Activated CD8-positive, alpha-beta memory T cell treated with anti-CD3 and anti-CD28 coated beads, Interleukin-2, amount 10 ng/mL, durations not matched to agents 7 days and 5 days (primary cell): ENCODE measurements at regions not wholly inside any gene's neighbourhood (a gene's known extent, or its start where the extent isn't known, plus 50 kb on each side); places are given as distances from the start of the nearest gene placed in this dataset.

Experiments used
- ATAC-seq: fragments of 150-1000 bp; cut with Tn5 transposase; one replicate; pipeline ENCODE4 v1.10.0; 2021; ENCODE audit warnings: moderate library complexity
- CTCF ChIA-PET: fragments of 350-600 bp; sonication (Branson Sonifier 250); formaldehyde crosslinking; loops from one replicate; lab custom pipeline; 2021; ENCODE audit warnings: antibody characterized with exemption; lab: Charles Lee
- DNase-seq: peaks from one replicate; pipeline ENCODE4 v3.0.0-alpha.2; 2020
- H3K27ac Mint-ChIP-seq: one replicate; pipeline ENCODE4 v1.8.0; 2021; ENCODE audit warnings: mild to moderate bottlenecking, mixed read lengths
- H3K27me3 Mint-ChIP-seq: one replicate; pipeline ENCODE4 v1.8.0; 2021; ENCODE audit warnings: mixed read lengths
- H3K36me3 Mint-ChIP-seq: one replicate; pipeline ENCODE4 v1.8.0; 2021; ENCODE audit warnings: mild to moderate bottlenecking, mixed read lengths
- H3K4me1 Mint-ChIP-seq: one replicate; pipeline ENCODE4 v1.8.0; 2021; ENCODE audit warnings: mixed read lengths
- H3K4me3 Mint-ChIP-seq: one replicate; pipeline ENCODE4 v1.8.0; 2021; ENCODE audit warnings: mild to moderate bottlenecking, moderate library complexity, mixed read lengths
- H3K9me3 Mint-ChIP-seq: one replicate; pipeline ENCODE4 v1.8.0; 2022; ENCODE audit warnings: low read depth, mixed read lengths

- Mint-ChIP-seq H3K27me3 (no peaks in the 10 kb centered on the region), H3K4me1 (no peaks in the 10 kb centered on the region), H3K36me3 (no peaks in the 10 kb centered on the region), H3K4me3 (no peak overlapping the region), H3K9me3 (no peaks in the 10 kb centered on the region), H3K27ac (no peak overlapping the region)
- ATAC-seq (no peak), DNase-seq (no peak)
- CTCF ChIA-PET: no interaction called here
Observed at GRCh38 chr10:59000162-59000825, 176.1 kb upstream of the PHYHIPL start.

DNA sequence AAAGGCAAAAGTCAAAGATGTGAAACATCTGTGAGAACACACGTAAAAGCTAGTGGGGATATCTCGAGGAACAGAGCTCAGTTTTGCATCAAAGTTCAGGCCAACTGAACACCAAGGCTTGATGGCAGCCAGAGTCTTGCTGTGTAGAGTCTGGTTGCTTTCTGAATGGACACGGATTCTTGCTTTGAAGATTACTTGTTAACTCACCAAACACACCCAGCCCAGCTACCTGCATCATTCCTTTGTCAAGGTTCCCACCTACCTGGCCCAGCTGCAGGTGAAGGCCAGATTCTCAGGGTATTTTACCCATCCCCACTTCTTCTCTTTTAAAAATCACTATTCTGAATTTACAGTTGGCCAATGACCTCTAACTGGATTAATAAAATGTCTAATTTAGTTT is 174.4 kb upstream of the PHYHIPL start:
- no peaks in the 10 kb centered on the region for H3K9me3 Mint-ChIP-seq
- no peaks in the 10 kb centered on the region for H3K36me3 Mint-ChIP-seq
- H3K4me1 Mint-ChIP-seq: no peaks in the 10 kb centered on the region
- no peaks in the 10 kb centered on the region for H3K27me3 Mint-ChIP-seq
- DNase-seq (no peak), ATAC-seq (no peak)
- no peak overlapping the region for H3K27ac Mint-ChIP-seq
- CTCF ChIA-PET: no interaction called here
- no peak overlapping the region for H3K4me3 Mint-ChIP-seq

DNA sequence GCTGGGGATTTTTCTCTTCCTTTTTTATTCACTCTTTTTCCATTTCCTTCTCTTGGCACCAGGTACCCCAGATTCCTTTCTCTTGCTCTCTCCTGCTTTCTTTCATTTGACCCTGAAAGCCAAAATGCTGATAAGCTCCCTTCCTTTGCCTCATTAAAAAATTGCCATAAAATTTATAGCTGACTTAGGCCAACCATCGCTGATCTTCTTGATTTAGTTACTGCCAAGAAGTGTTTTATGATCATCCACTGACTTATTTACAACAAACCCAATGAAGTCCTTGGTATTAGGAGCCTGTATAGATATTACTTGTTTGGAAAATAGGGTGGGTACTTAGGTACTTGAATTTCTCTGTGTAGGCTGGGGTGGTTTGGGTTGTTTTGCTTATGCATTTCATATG is 173.2 kb upstream of the PHYHIPL start:
- CTCF ChIA-PET: no interaction called here
- no peak for DNase-seq
- Mint-ChIP-seq H3K36me3 (no peaks in the 10 kb centered on the region), H3K4me3 (no peak overlapping the region), H3K4me1 (no peaks in the 10 kb centered on the region), H3K27ac (no peak overlapping the region), H3K27me3 (no peaks in the 10 kb centered on the region), H3K9me3 (no peaks in the 10 kb centered on the region)
- ATAC-seq: no peak

DNA sequence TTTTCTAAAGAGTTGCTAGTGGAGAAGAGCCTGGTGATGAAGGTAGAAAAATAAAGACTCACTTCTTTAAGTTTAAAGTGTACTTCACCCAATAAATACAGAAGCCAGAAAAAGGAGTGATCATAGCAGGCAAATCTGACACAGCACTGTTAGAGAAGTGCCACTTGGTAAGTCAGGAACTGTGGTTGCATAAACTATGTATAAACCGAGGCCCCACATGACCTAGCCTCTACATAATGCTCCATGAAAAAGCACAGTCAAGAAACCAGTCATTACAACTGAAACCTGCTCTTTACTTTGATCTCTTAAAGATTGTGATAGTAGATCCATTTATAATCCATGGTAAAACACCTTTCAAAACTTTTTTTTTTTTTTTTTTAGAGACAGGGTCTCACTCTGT is 172.1 kb upstream of the PHYHIPL start:
- Mint-ChIP-seq H3K27ac (no peak overlapping the region), H3K36me3 (no peaks in the 10 kb centered on the region), H3K4me3 (no peak overlapping the region), H3K9me3 (no peaks in the 10 kb centered on the region), H3K4me1 (no peaks in the 10 kb centered on the region), H3K27me3 (no peaks in the 10 kb centered on the region)
- ATAC-seq: no peak
- CTCF ChIA-PET: no interaction called here
- DNase-seq: no peak

GRCh38 chr10:59006511-59007306 is 169.7 kb upstream of the PHYHIPL start:
- CTCF ChIA-PET: no interaction called here
- Mint-ChIP-seq H3K36me3 (no peaks in the 10 kb centered on the region), H3K4me1 (no peaks in the 10 kb centered on the region), H3K4me3 (no peak overlapping the region), H3K27me3 (no peaks in the 10 kb centered on the region), H3K9me3 (no peaks in the 10 kb centered on the region), H3K27ac (no peak overlapping the region)
- no peak for ATAC-seq
- DNase-seq: no peak

GRCh38 chr10:59007307-59008025 is 169.0 kb upstream of the PHYHIPL start:
- Mint-ChIP-seq H3K4me3 (no peak overlapping the region), H3K36me3 (no peaks in the 10 kb centered on the region), H3K27me3 (no peaks in the 10 kb centered on the region), H3K4me1 (no peaks in the 10 kb centered on the region), H3K27ac (no peak overlapping the region), H3K9me3 (no peaks in the 10 kb centered on the region)
- no peak for ATAC-seq
- CTCF ChIA-PET: no interaction called here
- DNase-seq: no peak

GRCh38 chr10:59008452-59008851 is 168.0 kb upstream of the PHYHIPL start:
- Mint-ChIP-seq H3K4me1 (no peaks in the 10 kb centered on the region), H3K9me3 (no peaks in the 10 kb centered on the region), H3K4me3 (no peak overlapping the region), H3K27me3 (no peaks in the 10 kb centered on the region), H3K27ac (no peak overlapping the region), H3K36me3 (no peaks in the 10 kb centered on the region)
- CTCF ChIA-PET: interaction anchor here (0.5 kb wide), 1 partner anchor 15 kb away, joined by 3 read pairs; no protein-coding TSS in a partner anchor
- DNase-seq (no peak), ATAC-seq (no peak)

GRCh38 chr10:59011972-59012632 is 164.3 kb upstream of the PHYHIPL start:
- H3K27me3 Mint-ChIP-seq: no peaks in the 10 kb centered on the region
- H3K36me3 Mint-ChIP-seq: no peaks in the 10 kb centered on the region
- H3K9me3 Mint-ChIP-seq: no peaks in the 10 kb centered on the region
- H3K27ac Mint-ChIP-seq: no peak overlapping the region
- H3K4me1 Mint-ChIP-seq: no peaks in the 10 kb centered on the region
- no peak for DNase-seq
- CTCF ChIA-PET: interaction anchor here (1.7 kb wide), 1 partner anchor 17 kb away, joined by 3 read pairs; no protein-coding TSS in a partner anchor
- H3K4me3 Mint-ChIP-seq: no peak overlapping the region
- no peak for ATAC-seq

DNA sequence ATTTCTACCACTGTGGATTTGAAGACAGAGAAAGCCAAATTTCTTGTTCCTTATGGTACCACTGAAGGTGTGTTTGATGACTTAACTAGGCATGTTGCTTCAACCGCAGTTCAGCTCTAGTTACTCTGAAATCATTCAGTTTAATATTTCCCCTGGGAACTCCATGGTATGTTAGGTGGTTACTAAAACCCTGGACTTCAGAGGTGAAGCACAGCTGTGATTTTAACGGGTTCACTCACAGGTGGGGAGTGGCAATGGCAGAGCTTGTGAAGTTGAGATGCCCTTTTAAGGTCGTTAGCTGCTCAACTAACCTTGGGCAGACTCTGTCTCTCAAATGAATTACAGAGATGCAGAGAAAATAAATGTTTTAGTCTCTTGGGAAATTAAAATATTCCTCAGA is 163.6 kb upstream of the PHYHIPL start:
- Mint-ChIP-seq H3K4me1 (no peaks in the 10 kb centered on the region), H3K27me3 (no peaks in the 10 kb centered on the region), H3K36me3 (no peaks in the 10 kb centered on the region), H3K27ac (no peak overlapping the region), H3K4me3 (no peak overlapping the region), H3K9me3 (no peaks in the 10 kb centered on the region)
- no peak for DNase-seq
- ATAC-seq: no peak
- CTCF ChIA-PET: interaction anchor here (1.7 kb wide), 1 partner anchor 17 kb away, joined by 3 read pairs; no protein-coding TSS in a partner anchor

GRCh38 chr10:59016043-59016442 is 160.4 kb upstream of the PHYHIPL start:
- no peaks in the 10 kb centered on the region for H3K36me3 Mint-ChIP-seq
- no peak overlapping the region for H3K27ac Mint-ChIP-seq
- ATAC-seq: no peak
- no peaks in the 10 kb centered on the region for H3K9me3 Mint-ChIP-seq
- H3K4me1 Mint-ChIP-seq: no peaks in the 10 kb centered on the region
- H3K27me3 Mint-ChIP-seq: no peaks in the 10 kb centered on the region
- CTCF ChIA-PET: no interaction called here
- H3K4me3 Mint-ChIP-seq: no peak overlapping the region
- no peak for DNase-seq

DNA sequence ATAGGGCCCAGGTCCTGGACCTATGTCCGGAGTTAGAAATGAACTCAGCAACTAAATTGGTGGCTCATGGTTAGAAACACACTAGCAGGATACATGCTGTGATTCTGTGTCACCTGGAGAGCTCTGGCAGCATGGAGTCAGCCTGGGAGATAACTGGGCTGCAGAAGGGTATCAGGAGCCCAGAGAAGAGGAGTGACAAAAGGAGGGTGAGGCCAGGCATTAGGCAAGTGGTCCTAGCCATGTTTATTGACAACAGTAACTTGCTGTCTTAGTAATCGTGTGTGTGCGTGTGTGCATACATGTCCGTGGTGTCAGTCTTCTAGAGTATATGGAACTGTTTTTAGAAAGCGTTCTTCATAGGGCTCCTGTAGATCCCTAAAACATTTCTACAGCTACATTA is 157.5 kb upstream of the PHYHIPL start:
- Mint-ChIP-seq H3K4me3 (no peak overlapping the region), H3K27me3 (no peaks in the 10 kb centered on the region), H3K4me1 (no peaks in the 10 kb centered on the region), H3K9me3 (no peaks in the 10 kb centered on the region), H3K36me3 (no peaks in the 10 kb centered on the region), H3K27ac (no peak overlapping the region)
- no peak for ATAC-seq
- DNase-seq: no peak
- CTCF ChIA-PET: no interaction called here

DNA sequence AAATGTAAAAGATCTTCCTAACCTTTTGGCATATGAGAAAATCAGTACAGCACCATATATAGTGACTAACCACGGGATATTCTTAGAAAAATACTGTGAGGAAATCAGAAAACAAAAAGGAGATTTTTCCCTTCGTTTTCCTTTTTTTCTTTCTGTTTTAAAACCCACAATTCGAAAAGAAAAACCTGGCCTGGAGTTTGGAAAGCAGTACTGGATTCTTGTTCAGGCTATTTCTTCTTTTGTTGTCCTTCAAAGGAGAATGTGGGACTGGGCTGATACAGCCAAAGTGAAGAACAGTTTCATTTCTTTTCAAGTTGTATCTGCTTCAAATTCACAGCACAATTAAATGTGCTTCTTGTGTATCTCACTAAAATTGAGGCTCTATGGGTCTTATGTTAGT is 156.8 kb upstream of the PHYHIPL start:
- Mint-ChIP-seq H3K27me3 (no peaks in the 10 kb centered on the region), H3K27ac (no peak overlapping the region), H3K4me3 (no peak overlapping the region), H3K9me3 (no peaks in the 10 kb centered on the region), H3K36me3 (no peaks in the 10 kb centered on the region), H3K4me1 (no peaks in the 10 kb centered on the region)
- CTCF ChIA-PET: no interaction called here
- DNase-seq (no peak), ATAC-seq (no peak)

DNA sequence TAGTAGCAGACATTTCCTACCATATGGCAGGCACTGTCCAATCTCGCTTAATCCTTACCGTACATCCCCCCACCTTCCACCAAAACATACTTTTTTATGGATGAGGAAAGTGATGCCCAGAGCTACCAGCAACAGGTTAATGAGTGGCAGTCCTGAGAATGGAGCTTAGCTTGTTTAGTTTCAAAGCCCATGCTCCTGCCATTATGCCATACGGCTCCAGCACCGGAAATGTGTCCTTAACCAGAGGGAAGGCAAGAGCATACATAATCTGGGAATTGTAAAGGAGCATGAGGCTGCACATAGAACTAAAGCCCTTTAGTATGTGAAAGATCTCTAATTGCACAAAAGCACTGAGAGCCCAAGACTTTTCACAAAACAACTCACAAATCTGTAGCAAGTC is 155.9 kb upstream of the PHYHIPL start:
- Mint-ChIP-seq H3K4me3 (no peak overlapping the region), H3K9me3 (no peaks in the 10 kb centered on the region), H3K4me1 (no peaks in the 10 kb centered on the region)

More for the DNA sequence above, 155.9 kb upstream of the PHYHIPL start:
- Mint-ChIP-seq H3K27ac (no peak overlapping the region), H3K27me3 (no peaks in the 10 kb centered on the region), H3K36me3 (no peaks in the 10 kb centered on the region)
- ATAC-seq (no peak), DNase-seq (no peak)
- CTCF ChIA-PET: no interaction called here
